Lower leg skin (tissue), 4 donors: ENCODE measurements at regions not wholly inside any gene's neighbourhood (a gene's known extent, or its start where the extent isn't known, plus 50 kb on each side); places are given as distances from the start of the nearest gene placed in this dataset.

Experiments used
- DNase-seq, 2 donors: peaks; one replicate each; pipeline ENCODE4 v3.0.0-alpha.2; 2019; ENCODE audit warnings: low spot score in 2 of 2
- H3K4me3 ChIP-seq: fragments of 200-600 bp; sonication (generic); 2 replicates; pipeline ENCODE4 v1.5.1; 2017; ENCODE audit warnings: mild to moderate bottlenecking, low read depth; ENCODE audit not compliant: poor library complexity, severe bottlenecking
- POLR2A ChIP-seq, 2 donors: fragments of 450-650 bp; IDR thresholded peaks; one replicate each; pipeline ENCODE4 v1.6.1; 2016 to 2017; ENCODE audit warnings: antibody characterized with exemption in 2 of 2, mild to moderate bottlenecking in 1 of 2, moderate library complexity in 1 of 2
- WGBS, 2 donors: methylation state at CpG; one replicate each; pipeline ENCODE4 v1.1.5; 2018; 5-methylcytosine and 5-hydroxymethylcytosine counted together
- intact Hi-C: fragments of 100-400 bp; cut with DNase I; formaldehyde crosslinking; loops from one replicate; pipeline ENCODE4 v1.15.0; 2023; ENCODE audit warnings: low total_unique reads
- TF ChIP-seq, protein P1 (sequence below), 3 donors: fragments of 450-650 bp; IDR thresholded peaks; one replicate each; pipeline ENCODE4 v1.5.1; 2016; ENCODE audit warnings: antibody characterized with exemption in 3 of 3, mild to moderate bottlenecking in 3 of 3, moderate library complexity in 2 of 3

- intact Hi-C loops: no loop called here
- no peak overlapping the region for H3K4me3 ChIP-seq
- 93 to 95% methylated on average over 2 of the region's 2 CpGs for WGBS, 2 donors
- TF ChIP-seq, protein P1, sequence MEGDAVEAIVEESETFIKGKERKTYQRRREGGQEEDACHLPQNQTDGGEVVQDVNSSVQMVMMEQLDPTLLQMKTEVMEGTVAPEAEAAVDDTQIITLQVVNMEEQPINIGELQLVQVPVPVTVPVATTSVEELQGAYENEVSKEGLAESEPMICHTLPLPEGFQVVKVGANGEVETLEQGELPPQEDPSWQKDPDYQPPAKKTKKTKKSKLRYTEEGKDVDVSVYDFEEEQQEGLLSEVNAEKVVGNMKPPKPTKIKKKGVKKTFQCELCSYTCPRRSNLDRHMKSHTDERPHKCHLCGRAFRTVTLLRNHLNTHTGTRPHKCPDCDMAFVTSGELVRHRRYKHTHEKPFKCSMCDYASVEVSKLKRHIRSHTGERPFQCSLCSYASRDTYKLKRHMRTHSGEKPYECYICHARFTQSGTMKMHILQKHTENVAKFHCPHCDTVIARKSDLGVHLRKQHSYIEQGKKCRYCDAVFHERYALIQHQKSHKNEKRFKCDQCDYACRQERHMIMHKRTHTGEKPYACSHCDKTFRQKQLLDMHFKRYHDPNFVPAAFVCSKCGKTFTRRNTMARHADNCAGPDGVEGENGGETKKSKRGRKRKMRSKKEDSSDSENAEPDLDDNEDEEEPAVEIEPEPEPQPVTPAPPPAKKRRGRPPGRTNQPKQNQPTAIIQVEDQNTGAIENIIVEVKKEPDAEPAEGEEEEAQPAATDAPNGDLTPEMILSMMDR (IDR thresholded peaks at IDR 0.05): no peak
- TF ChIP-seq POLR2A (IDR thresholded peaks at IDR 0.05): no peak
- no peak for DNase-seq
Measured at GRCh38 chr7:138289864-138290263, 170.2 kb upstream of the TRIM24 start.

GRCh38 chr7:138292951-138293350 is 167.1 kb upstream of the TRIM24 start:
- H3K4me3 ChIP-seq: no peak overlapping the region
- TF ChIP-seq, protein P1 (IDR thresholded peaks at IDR 0.05): no peak
- no peak for TF ChIP-seq POLR2A (IDR thresholded peaks at IDR 0.05)
- intact Hi-C loops: no loop called here
- no peak for DNase-seq
- 81% methylated on average over 3 of the region's 3 CpGs for WGBS, 2 donors

GRCh38 chr7:138295049-138295637 is 164.9 kb upstream of the TRIM24 start:
- intact Hi-C loops: no loop called here
- no peak for TF ChIP-seq POLR2A (IDR thresholded peaks at IDR 0.05)
- TF ChIP-seq, protein P1 (IDR thresholded peaks at IDR 0.05): no peak
- 58 to 68% methylated on average over 3 of the region's 3 CpGs for WGBS, 2 donors
- no peak for DNase-seq
- no peak overlapping the region for H3K4me3 ChIP-seq

DNA sequence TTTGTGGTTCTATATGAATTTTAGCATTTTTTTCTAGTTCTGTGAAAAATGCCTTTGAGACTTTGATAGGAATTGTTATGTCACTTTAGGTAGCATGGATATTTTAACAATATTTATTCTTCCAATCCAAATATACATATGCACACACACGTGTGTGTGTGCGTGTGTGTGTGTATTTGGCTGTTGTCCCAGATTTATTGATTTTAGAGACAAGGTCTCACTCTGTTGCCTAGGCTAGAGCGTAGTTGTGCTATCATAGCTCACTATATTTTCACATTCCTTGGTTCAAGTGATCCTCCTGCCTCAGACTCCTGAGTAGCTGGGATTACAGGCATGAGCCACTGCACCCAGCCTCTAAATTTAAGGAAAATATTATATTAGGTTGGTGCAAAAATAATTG is 162.5 kb upstream of the TRIM24 start:
- intact Hi-C loops: no loop called here
- DNase-seq: no peak
- 71 to 79% methylated on average over 3 of the region's 3 CpGs for WGBS, 2 donors
- H3K4me3 ChIP-seq: no peak overlapping the region
- TF ChIP-seq POLR2A (IDR thresholded peaks at IDR 0.05): no peak
- TF ChIP-seq, protein P1 (IDR thresholded peaks at IDR 0.05): no peak

DNA sequence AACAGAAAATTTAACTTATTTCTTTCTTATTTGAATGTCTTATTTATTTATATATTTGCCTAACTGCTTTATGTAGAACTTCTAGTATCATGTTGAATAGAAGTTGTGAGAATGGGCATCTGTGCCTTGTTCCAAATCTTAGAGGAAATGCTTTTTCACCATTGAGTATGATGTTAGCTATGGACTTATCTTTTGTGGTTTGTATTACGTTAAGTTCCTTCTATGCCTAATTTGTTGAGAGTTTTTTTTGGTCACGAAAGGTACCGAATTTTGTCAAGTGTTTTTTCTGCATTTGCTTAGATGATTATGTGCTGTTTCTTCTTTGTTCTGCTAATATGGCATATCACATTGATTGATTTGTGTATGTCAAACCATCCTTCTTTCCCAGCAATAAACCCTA is 161.0 kb upstream of the TRIM24 start:
- no peak overlapping the region for H3K4me3 ChIP-seq
- intact Hi-C loops: no loop called here
- 76 to 79% methylated on average over 3 of the region's 3 CpGs for WGBS, 2 donors
- DNase-seq: no peak
- TF ChIP-seq, protein P1 (IDR thresholded peaks at IDR 0.05): no peak
- no peak for TF ChIP-seq POLR2A (IDR thresholded peaks at IDR 0.05)
